GM12878 (cell line): ENCODE measurements at regions not wholly inside any gene's neighbourhood (a gene's known extent, or its start where the extent isn't known, plus 50 kb on each side); places are given as distances from the start of the nearest gene placed in this dataset.

Experiments
- BHLHE40 ChIP-seq, 2 experiments: fragments of 450-650 bp in 1 of 2; IDR thresholded peaks; 2 replicates each; pipeline ENCODE4 v1.6.1; 2011 to 2017; ENCODE audit warnings: low read depth in 2 of 2, borderline replicate concordance in 1 of 2, improper control_type of control experiment in 1 of 2, low read length in 1 of 2, mild to moderate bottlenecking in 1 of 2
- CTCF ChIP-seq, 3 experiments: IDR thresholded peaks in 2 of 3; conservative IDR thresholded peaks in 1 of 3; 2 replicates each; pipeline ENCODE4 v1.5.1; 2011; ENCODE audit warnings: low read depth in 3 of 3, low read length in 3 of 3, mild to moderate bottlenecking in 3 of 3, control low read depth in 2 of 3, moderate library complexity in 2 of 3, inconsistent platforms in 1 of 3, mixed read lengths in 1 of 3; ENCODE audit not compliant: control insufficient read depth in 2 of 3, insufficient read depth in 1 of 3; ENCODE audit errors: extremely low read depth in 1 of 3
- EGR1 ChIP-seq, 2 experiments: IDR thresholded peaks; 1 replicate in 1 of 2; 2 replicates in 1 of 2; pipeline ENCODE4 v1.6.1; 2011 to 2012; ENCODE audit warnings: low read depth in 2 of 2, low read length in 2 of 2, borderline replicate concordance in 1 of 2, mild to moderate bottlenecking in 1 of 2, moderate library complexity in 1 of 2
- ELK1 ChIP-seq: IDR thresholded peaks from 2 replicates; pipeline ENCODE4 v1.6.1; 2012; ENCODE audit warnings: low read depth, low read length, improper control_type of control experiment
- MXI1 ChIP-seq: fragments of 150-350 bp; IDR thresholded peaks from 2 replicates; pipeline ENCODE4 v1.6.1; 2011; ENCODE audit warnings: low read depth, mild to moderate bottlenecking, inconsistent platforms, low read length, improper control_type of control experiment
- POLR2A ChIP-seq: IDR thresholded peaks from 2 replicates; pipeline ENCODE4 v1.6.1; 2011; ENCODE audit warnings: low read depth, mild to moderate bottlenecking, low read length
- POLR2AphosphoS2 ChIP-seq: IDR thresholded peaks from 2 replicates; pipeline ENCODE4 v1.6.1; 2011; ENCODE audit warnings: low read depth, mild to moderate bottlenecking, low read length, improper control_type of control experiment, moderate library complexity
- RAD21 ChIP-seq: IDR thresholded peaks from 2 replicates; pipeline ENCODE4 v1.6.1; 2011; ENCODE audit warnings: mild to moderate bottlenecking, low read depth, low read length, moderate library complexity; ENCODE audit not compliant: insufficient read depth
- REST ChIP-seq: IDR thresholded peaks from 2 replicates; pipeline ENCODE4 v1.6.1; 2012; ENCODE audit warnings: mild to moderate bottlenecking, low read depth, low read length
- RFX5 ChIP-seq: IDR thresholded peaks from 2 replicates; pipeline ENCODE4 v1.6.1; 2011; ENCODE audit warnings: low read depth, low read length, improper control_type of control experiment
- USF1 ChIP-seq: IDR thresholded peaks from 2 replicates; pipeline ENCODE4 v1.6.1; 2011; ENCODE audit warnings: borderline replicate concordance, low read depth, mild to moderate bottlenecking, moderate library complexity, mixed read lengths, low read length; ENCODE audit not compliant: insufficient read depth; ENCODE audit errors: extremely low read length
- USF2 ChIP-seq: IDR thresholded peaks from 2 replicates; pipeline ENCODE4 v1.6.1; 2011; ENCODE audit warnings: low read depth, low read length, improper control_type of control experiment, borderline replicate concordance
- YY1 ChIP-seq: IDR thresholded peaks from 2 replicates; pipeline ENCODE4 v1.6.1; 2011; ENCODE audit warnings: low read depth, mild to moderate bottlenecking, low read length

- TF ChIP-seq USF2 (no peak), POLR2AphosphoS2 (no peak), USF1 (no peak), CTCF (IDR thresholded peaks at IDR 0.05 in 2 of 3, conservative IDR thresholded peaks at IDR 0.05 in 1 of 3; ENCODE audit: control insufficient read depth in 2 of 3, extremely low read depth in 1 of 3, insufficient read depth in 1 of 3, low read depth in 3 of 3, low read length in 3 of 3) (no peak), BHLHE40 (IDR thresholded peaks at IDR 0.05; ENCODE audit: borderline replicate concordance in 1 of 2, low read depth in 2 of 2, low read length in 1 of 2) (no peak), EGR1 (IDR thresholded peaks at IDR 0.05; ENCODE audit: borderline replicate concordance in 1 of 2, low read depth in 2 of 2, low read length in 2 of 2) (no peak), REST (no peak), POLR2A (no peak), RAD21 (no peak), MXI1 (no peak), YY1 (no peak), ELK1 (no peak), RFX5 (no peak)
Measured at GRCh38 chr2:128641421-128642080, 322.9 kb upstream of the HS6ST1 start.
